Astrocyte (in vitro differentiated cells and primary cell): ENCODE measurements at regions not wholly inside any gene's neighbourhood (a gene's known extent, or its start where the extent isn't known, plus 50 kb on each side); places are given as distances from the start of the nearest gene placed in this dataset.

Experiments
- DNase-seq: peaks from one replicate; pipeline ENCODE4 v3.0.0-alpha.2; 2010; ENCODE audit warnings: low read depth
- FAIRE-seq: peaks from 2 replicates; lab custom pipeline; 2011; peaks lifted over from hg19 to GRCh38; lab: Jason Lieb, UNC
- H2AFZ ChIP-seq: 2 replicates; pipeline ENCODE4 v1.6.0; 2012; ENCODE audit warnings: low read depth, low read length, inconsistent platforms
- H3K27ac ChIP-seq: 2 replicates; pipeline ENCODE4 v1.5.1; 2011; ENCODE audit warnings: low read depth, low read length, inconsistent platforms
- H3K27me3 ChIP-seq: 2 replicates; pipeline ENCODE4 v1.6.0; 2011; ENCODE audit warnings: low read length, inconsistent platforms; ENCODE audit not compliant: insufficient read depth
- H3K36me3 ChIP-seq: 2 replicates; pipeline ENCODE4 v1.5.1; 2011; ENCODE audit warnings: low read length, inconsistent platforms; ENCODE audit not compliant: insufficient read depth
- H3K4me1 ChIP-seq: 2 replicates; pipeline ENCODE4 v1.5.1; 2011; ENCODE audit warnings: low read length, inconsistent platforms; ENCODE audit not compliant: insufficient read depth
- H3K4me2 ChIP-seq: 2 replicates; pipeline ENCODE4 v1.6.0; 2012; ENCODE audit warnings: low read length, inconsistent platforms
- H3K4me3 ChIP-seq: 2 replicates; pipeline ENCODE4 v1.5.1; 2011; ENCODE audit warnings: low read depth, mild to moderate bottlenecking, low read length, inconsistent platforms; ENCODE audit not compliant: insufficient read depth
- H3K79me2 ChIP-seq: 2 replicates; pipeline ENCODE4 v1.6.0; 2012; ENCODE audit warnings: mild to moderate bottlenecking, low read length, inconsistent platforms; ENCODE audit not compliant: insufficient read depth
- H3K9ac ChIP-seq: 2 replicates; pipeline ENCODE4 v1.6.0; 2012; ENCODE audit warnings: mild to moderate bottlenecking, low read length, inconsistent platforms
- H3K9me3 ChIP-seq: 2 replicates; pipeline ENCODE4 v1.5.1; 2012; ENCODE audit warnings: low read depth, mild to moderate bottlenecking, low read length, inconsistent platforms; ENCODE audit not compliant: insufficient read depth
- H4K20me1 ChIP-seq: 2 replicates; pipeline ENCODE4 v1.6.0; 2012; ENCODE audit warnings: low read length, inconsistent platforms; ENCODE audit not compliant: insufficient read depth
- H3K27ac Mint-ChIP-seq: one replicate; pipeline ENCODE4 v1.8.0; 2021; ENCODE audit warnings: mild to moderate bottlenecking, mixed read lengths; ENCODE audit not compliant: unreplicated experiment
- H3K27me3 Mint-ChIP-seq: one replicate; pipeline ENCODE4 v1.8.0; 2021; ENCODE audit warnings: low read depth, mixed read lengths; ENCODE audit not compliant: unreplicated experiment
- H3K36me3 Mint-ChIP-seq: one replicate; pipeline ENCODE4 v1.8.0; 2021; ENCODE audit warnings: low read depth, mixed read lengths; ENCODE audit not compliant: unreplicated experiment
- H3K4me1 Mint-ChIP-seq: one replicate; pipeline ENCODE4 v1.8.0; 2021; ENCODE audit warnings: low read depth, mixed read lengths; ENCODE audit not compliant: unreplicated experiment
- H3K4me3 Mint-ChIP-seq: one replicate; pipeline ENCODE4 v1.8.0; 2021; ENCODE audit warnings: mild to moderate bottlenecking, moderate library complexity, mixed read lengths; ENCODE audit not compliant: unreplicated experiment
- H3K9me3 Mint-ChIP-seq: one replicate; pipeline ENCODE4 v1.8.0; 2021; ENCODE audit warnings: mild to moderate bottlenecking, mixed read lengths; ENCODE audit not compliant: unreplicated experiment
- EZH2 ChIP-seq: IDR thresholded peaks from 2 replicates; pipeline ENCODE4 v1.6.1; 2012; ENCODE audit warnings: mild to moderate bottlenecking, low read length, inconsistent platforms; ENCODE audit not compliant: insufficient read depth
- TF ChIP-seq, protein P1 (sequence below): IDR thresholded peaks from 2 replicates; pipeline ENCODE4 v1.5.1; 2011; ENCODE audit warnings: low read depth, mild to moderate bottlenecking, inconsistent platforms, low read length, moderate library complexity; ENCODE audit not compliant: insufficient read depth

DNA sequence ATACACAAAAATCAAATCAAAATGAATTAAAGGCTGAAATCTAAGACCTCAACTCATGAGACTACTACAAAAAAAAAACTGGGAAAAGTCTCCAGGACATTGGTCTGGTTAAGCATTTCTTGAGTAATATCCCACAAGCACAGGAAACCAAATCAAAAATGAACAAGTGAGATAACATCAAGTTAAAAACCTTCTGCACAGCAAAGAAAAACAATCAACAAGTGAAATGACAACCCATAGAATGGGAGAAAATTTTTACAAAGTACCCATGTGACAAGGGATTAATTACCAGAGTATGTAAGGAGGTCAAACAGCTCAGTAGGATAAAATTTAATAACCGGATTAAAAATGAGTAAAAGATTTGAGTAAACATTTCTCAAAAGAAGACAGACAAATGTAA lies 338.7 kb downstream of the SLC16A7 start:
- Mint-ChIP-seq H3K4me1 (peaks cover 14% of the 10 kb centered on the region), H3K4me3 (no peak overlapping the region), H3K27ac (no peak overlapping the region), H3K27me3 (no peaks in the 10 kb centered on the region), H3K36me3 (no peaks in the 10 kb centered on the region), H3K9me3 (peaks cover 5% of the 10 kb centered on the region)
- Histone ChIP-seq H3K4me1 (no peaks in the 10 kb centered on the region), H3K4me3 (no peak overlapping the region), H3K79me2 (no peaks in the 10 kb centered on the region), H4K20me1 (no peaks in the 10 kb centered on the region), H3K9ac (no peak overlapping the region), H2AFZ (no peak overlapping the region), H3K4me2 (no peak overlapping the region), H3K27me3 (no peaks in the 10 kb centered on the region), H3K27ac (no peak overlapping the region), H3K36me3 (no peaks in the 10 kb centered on the region), H3K9me3 (no peaks in the 10 kb centered on the region)
- TF ChIP-seq, protein P1, sequence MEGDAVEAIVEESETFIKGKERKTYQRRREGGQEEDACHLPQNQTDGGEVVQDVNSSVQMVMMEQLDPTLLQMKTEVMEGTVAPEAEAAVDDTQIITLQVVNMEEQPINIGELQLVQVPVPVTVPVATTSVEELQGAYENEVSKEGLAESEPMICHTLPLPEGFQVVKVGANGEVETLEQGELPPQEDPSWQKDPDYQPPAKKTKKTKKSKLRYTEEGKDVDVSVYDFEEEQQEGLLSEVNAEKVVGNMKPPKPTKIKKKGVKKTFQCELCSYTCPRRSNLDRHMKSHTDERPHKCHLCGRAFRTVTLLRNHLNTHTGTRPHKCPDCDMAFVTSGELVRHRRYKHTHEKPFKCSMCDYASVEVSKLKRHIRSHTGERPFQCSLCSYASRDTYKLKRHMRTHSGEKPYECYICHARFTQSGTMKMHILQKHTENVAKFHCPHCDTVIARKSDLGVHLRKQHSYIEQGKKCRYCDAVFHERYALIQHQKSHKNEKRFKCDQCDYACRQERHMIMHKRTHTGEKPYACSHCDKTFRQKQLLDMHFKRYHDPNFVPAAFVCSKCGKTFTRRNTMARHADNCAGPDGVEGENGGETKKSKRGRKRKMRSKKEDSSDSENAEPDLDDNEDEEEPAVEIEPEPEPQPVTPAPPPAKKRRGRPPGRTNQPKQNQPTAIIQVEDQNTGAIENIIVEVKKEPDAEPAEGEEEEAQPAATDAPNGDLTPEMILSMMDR = no peak
- TF ChIP-seq EZH2 = no peak
- DNase-seq (no peak), FAIRE-seq (no peak)

DNA sequence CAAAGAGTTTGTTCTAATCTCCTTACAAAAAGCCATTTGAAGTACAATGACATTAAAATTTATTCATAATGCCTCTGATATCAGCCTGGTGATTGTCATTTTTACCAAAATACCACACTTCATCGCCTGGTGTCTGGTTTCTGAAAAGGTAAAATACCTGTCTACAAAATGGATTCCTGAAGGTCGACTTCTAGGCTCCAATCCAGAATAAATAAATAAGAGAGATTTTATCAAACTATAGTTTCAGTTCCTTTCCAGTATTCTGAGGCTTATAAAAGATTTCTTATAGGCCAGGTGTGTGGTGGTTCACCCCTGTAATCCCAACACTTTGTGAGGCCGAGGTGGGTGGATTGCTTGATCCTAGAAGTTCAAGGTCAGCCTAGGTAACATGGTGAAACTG lies 340.7 kb downstream of the SLC16A7 start:
- no peaks in the 10 kb centered on the region for H3K27me3 Mint-ChIP-seq
- Histone ChIP-seq H2AFZ (no peak overlapping the region), H3K36me3 (no peaks in the 10 kb centered on the region), H3K9me3 (no peaks in the 10 kb centered on the region), H4K20me1 (no peaks in the 10 kb centered on the region), H3K9ac (no peak overlapping the region), H3K4me1 (no peaks in the 10 kb centered on the region), H3K27ac (no peak overlapping the region), H3K27me3 (no peaks in the 10 kb centered on the region), H3K79me2 (no peaks in the 10 kb centered on the region), H3K4me2 (no peak overlapping the region), H3K4me3 (no peak overlapping the region)
- FAIRE-seq (peak; percentile 32), DNase-seq (no peak)
- H3K36me3 Mint-ChIP-seq = no peaks in the 10 kb centered on the region
- no peak overlapping the region for H3K4me3 Mint-ChIP-seq
- H3K27ac Mint-ChIP-seq = no peak overlapping the region
- H3K9me3 Mint-ChIP-seq = peaks cover 3% of the 10 kb centered on the region
- no peak for TF ChIP-seq EZH2
- TF ChIP-seq, protein P1 = no peak
- H3K4me1 Mint-ChIP-seq = peaks cover 25% of the 10 kb centered on the region

DNA sequence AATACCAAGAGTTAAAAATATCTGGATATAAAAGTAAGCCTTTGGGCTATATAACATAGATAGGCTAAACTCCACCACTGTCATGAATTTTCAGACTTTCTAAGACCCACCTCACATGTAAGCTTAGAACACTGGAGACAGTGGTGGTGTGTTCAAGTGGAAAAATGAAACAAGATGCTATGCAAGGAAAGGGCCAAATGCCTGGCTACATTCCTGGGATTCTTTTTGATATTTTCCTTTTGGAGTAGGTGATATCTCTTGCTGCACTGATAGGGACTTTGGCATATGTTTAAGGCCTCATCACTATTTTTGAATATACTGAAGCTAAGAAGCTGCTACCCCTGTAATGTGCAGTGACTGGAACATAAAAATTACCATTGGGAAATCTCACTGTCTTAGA lies 341.3 kb downstream of the SLC16A7 start:
- H3K36me3 ChIP-seq = no peaks in the 10 kb centered on the region

More for the DNA sequence above, 341.3 kb downstream of the SLC16A7 start:
- Histone ChIP-seq H3K27me3 (no peaks in the 10 kb centered on the region), H3K4me1 (no peaks in the 10 kb centered on the region), H3K4me2 (no peak overlapping the region), H3K9ac (no peak overlapping the region), H3K79me2 (no peaks in the 10 kb centered on the region), H3K27ac (no peak overlapping the region), H2AFZ (no peak overlapping the region), H3K4me3 (no peak overlapping the region), H4K20me1 (no peaks in the 10 kb centered on the region), H3K9me3 (no peaks in the 10 kb centered on the region)
- TF ChIP-seq EZH2 = no peak
- TF ChIP-seq, protein P1 = no peak
- Mint-ChIP-seq H3K36me3 (no peaks in the 10 kb centered on the region), H3K4me1 (peaks cover 28% of the 10 kb centered on the region), H3K9me3 (peaks cover 3% of the 10 kb centered on the region), H3K27me3 (no peaks in the 10 kb centered on the region), H3K4me3 (no peak overlapping the region), H3K27ac (no peak overlapping the region)
- DNase-seq (peak; percentile 41), FAIRE-seq (no peak)
